GM19238 (cell line): ENCODE measurements at regions not wholly inside any gene's neighbourhood (a gene's known extent, or its start where the extent isn't known, plus 50 kb on each side); places are given as distances from the start of the nearest gene placed in this dataset.

Experiments
- DNase-seq: peaks from one replicate; pipeline ENCODE4 v3.0.0; 2011; ENCODE audit warnings: low spot score; ENCODE audit not compliant: insufficient read length

- no peak for DNase-seq
Measured at GRCh38 chr1:216825557-216825956, 102.3 kb upstream of the ESRRG start.

GRCh38 chr1:216824511-216824910 lies 101.3 kb upstream of the ESRRG start:
- DNase-seq, result no peak

- no peak for DNase-seq
Measured at GRCh38 chr1:216823731-216824130, 100.5 kb upstream of the ESRRG start.

- DNase-seq, result no peak
Measured at GRCh38 chr1:216822480-216822879, 99.3 kb upstream of the ESRRG start.

- no peak for DNase-seq
Measured at GRCh38 chr1:216820345-216820744, 97.1 kb upstream of the ESRRG start.

GRCh38 chr1:216818284-216818683 lies 95.1 kb upstream of the ESRRG start:
- no peak for DNase-seq

- no peak for DNase-seq
Measured at GRCh38 chr1:216815260-216816131, 92.3 kb upstream of the ESRRG start.

GRCh38 chr1:216814576-216815259 lies 91.5 kb upstream of the ESRRG start:
- no peak for DNase-seq

GRCh38 chr1:216812966-216813365 lies 89.7 kb upstream of the ESRRG start:
- no peak for DNase-seq

- no peak for DNase-seq
Measured at GRCh38 chr1:216809649-216810048, 86.4 kb upstream of the ESRRG start.

- DNase-seq, result no peak
Measured at GRCh38 chr1:216807696-216808095, 84.5 kb upstream of the ESRRG start.

- no peak for DNase-seq
Measured at GRCh38 chr1:216805953-216806352, 82.7 kb upstream of the ESRRG start.

GRCh38 chr1:216805233-216805632 lies 82.0 kb upstream of the ESRRG start:
- no peak for DNase-seq

- DNase-seq, result no peak
Measured at GRCh38 chr1:216804111-216804510, 80.9 kb upstream of the ESRRG start.

GRCh38 chr1:216794586-216794985 lies 71.4 kb upstream of the ESRRG start:
- DNase-seq, result no peak

- DNase-seq, result no peak
Measured at GRCh38 chr1:216793973-216794372, 70.7 kb upstream of the ESRRG start.

GRCh38 chr1:216793303-216793702 lies 70.1 kb upstream of the ESRRG start:
- DNase-seq, result no peak

GRCh38 chr1:216788671-216789070 lies 65.4 kb upstream of the ESRRG start:
- DNase-seq, result no peak

- DNase-seq, result no peak
Measured at GRCh38 chr1:216785737-216786136, 62.5 kb upstream of the ESRRG start.

GRCh38 chr1:216785221-216785620 lies 62.0 kb upstream of the ESRRG start:
- no peak for DNase-seq

- no peak for DNase-seq
Measured at GRCh38 chr1:216779686-216780085, 56.5 kb upstream of the ESRRG start.

GRCh38 chr1:216778737-216779136 lies 55.5 kb upstream of the ESRRG start:
- DNase-seq, result no peak

GRCh38 chr1:216777148-216777547 lies 53.9 kb upstream of the ESRRG start:
- no peak for DNase-seq
